ENCODE measurements at regions not wholly inside any gene's neighbourhood (a gene's known extent, or its start where the extent isn't known, plus 50 kb on each side); places are given as distances from the start of the nearest gene placed in this dataset.
A peak's percentile ranks its signal among the peaks of the same experiment; 100 is the strongest.

DNA sequence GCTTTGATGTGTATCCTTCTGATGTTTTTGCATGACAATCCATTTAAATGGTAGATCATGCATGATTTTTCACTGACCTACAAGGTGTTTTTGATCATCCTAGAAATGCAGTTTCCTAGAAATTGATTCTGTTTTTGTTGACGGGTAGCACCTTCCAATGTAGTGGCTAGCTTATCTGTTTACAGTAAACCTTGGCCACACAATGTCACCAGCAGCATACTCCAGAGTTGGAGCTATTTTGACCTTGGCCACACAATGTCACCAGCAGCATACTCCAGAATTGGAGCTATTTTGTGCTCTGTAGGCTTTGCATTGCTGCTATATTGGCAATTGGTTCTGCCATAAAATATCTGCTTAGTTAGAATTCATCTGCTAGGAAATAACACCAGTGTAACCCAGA, 74.6 kb upstream of the NAA20 start:
- H3K9me3 ChIP-seq (ENCODE audit: control insufficient read depth, low read length), result no peaks in the 10 kb centered on the region
- no peak overlapping the region for H2BK5ac ChIP-seq (ENCODE audit: low read depth, low read length, poor library complexity, severe bottlenecking)
- no peak overlapping the region for H3K4ac ChIP-seq (ENCODE audit: low read depth in 1 of 2, low read length in 2 of 2)
- H2BK12ac ChIP-seq (ENCODE audit: low read length in 2 of 2), result no peak overlapping the region
- no peak overlapping the region for H3K18ac ChIP-seq (ENCODE audit: low read depth in 1 of 2, low read length in 2 of 2)
- H2BK120ac ChIP-seq (ENCODE audit: low read depth, low read length), result no peak overlapping the region
- 60% methylated on average over 1 of the region's 1 CpG for WGBS
- H4K8ac ChIP-seq (ENCODE audit: low read length), result no peak overlapping the region
- H3K27ac ChIP-seq (ENCODE audit: low read length, poor library complexity, severe bottlenecking), result no peak overlapping the region
- H2AFZ ChIP-seq (ENCODE audit: low read depth, low read length), result no peak overlapping the region
- H3K23ac ChIP-seq (ENCODE audit: low read length in 2 of 2), result no peak overlapping the region
- peaks cover 10% of the 10 kb centered on the region for H3K4me1 ChIP-seq (ENCODE audit: control insufficient read depth, insufficient read depth, low read depth, low read length)
- peaks cover 20% of the 10 kb centered on the region for H3K79me1 ChIP-seq (replicated peaks; ENCODE audit: low read length, poor library complexity, severe bottlenecking)
- peaks cover 24 to 36% of the 10 kb centered on the region in 2 experiments for H3K36me3 ChIP-seq (ENCODE audit: control insufficient read depth in 1 of 2, insufficient read depth in 2 of 2, low read depth in 1 of 2, low read length in 2 of 2)
- no peak overlapping the region for H2BK15ac ChIP-seq (ENCODE audit: low read depth, poor library complexity, severe bottlenecking)
- no peak overlapping the region for H3K9ac ChIP-seq (ENCODE audit: low read length)
- no peaks in the 10 kb centered on the region for H3K27me3 ChIP-seq (ENCODE audit: control insufficient read depth in 1 of 2, insufficient read depth in 1 of 2, low read length in 2 of 2)
- H3K14ac ChIP-seq (ENCODE audit: low read length in 2 of 2), result no peak overlapping the region
- no peak overlapping the region for H3K4me2 ChIP-seq (ENCODE audit: low read length, poor library complexity, severe bottlenecking)
- H3K4me3 ChIP-seq (ENCODE audit: insufficient read depth in 1 of 2, low read depth in 1 of 2, low read length in 2 of 2), result no peak overlapping the region
- no peak for DNase-seq
- no peak overlapping the region for H2AK5ac ChIP-seq (ENCODE audit: low read length, severe bottlenecking)
- H4K91ac ChIP-seq (ENCODE audit: low read length), result no peak overlapping the region

DNA sequence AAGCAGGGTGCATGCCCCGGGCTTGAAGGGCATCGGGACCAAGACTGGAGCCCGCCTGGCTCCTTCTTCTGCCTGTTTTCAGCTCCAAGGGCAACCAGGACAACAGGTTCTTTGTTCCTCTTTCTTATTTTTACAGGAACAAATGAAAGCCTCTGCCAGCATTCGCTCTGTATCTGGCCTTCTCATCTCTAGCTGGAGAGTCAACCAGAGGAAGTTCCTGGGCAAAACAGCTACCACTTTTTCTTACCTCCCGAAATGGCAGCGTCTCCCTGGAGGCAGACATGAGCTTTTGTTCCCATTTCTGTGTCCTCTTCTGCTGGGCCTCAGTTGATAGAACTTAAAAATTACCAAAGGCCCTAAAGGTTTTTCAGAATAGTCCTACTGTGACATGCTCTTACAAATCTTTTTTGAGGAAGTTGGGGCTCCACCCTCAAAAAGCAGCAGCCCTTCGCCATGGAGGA, 74.1 kb upstream of the NAA20 start:
- Histone ChIP-seq H2BK120ac (ENCODE audit: low read depth, low read length) (no peak overlapping the region), H3K9ac (ENCODE audit: low read length) (no peak overlapping the region), H3K27ac (ENCODE audit: low read length, poor library complexity, severe bottlenecking) (no peak overlapping the region), H3K79me1 (replicated peaks; ENCODE audit: low read length, poor library complexity, severe bottlenecking) (peaks cover 19% of the 10 kb centered on the region), H2AK5ac (ENCODE audit: low read length, severe bottlenecking) (no peak overlapping the region), H3K4me1 (ENCODE audit: control insufficient read depth, insufficient read depth, low read depth, low read length) (peaks cover 10% of the 10 kb centered on the region), H3K18ac (ENCODE audit: low read depth in 1 of 2, low read length in 2 of 2) (no peak overlapping the region), H3K27me3 (ENCODE audit: control insufficient read depth in 1 of 2, insufficient read depth in 1 of 2, low read length in 2 of 2) (no peaks in the 10 kb centered on the region), H3K14ac (ENCODE audit: low read length in 2 of 2) (no peak overlapping the region), H3K23ac (ENCODE audit: low read length in 2 of 2) (no peak overlapping the region), H3K4me3 (ENCODE audit: insufficient read depth in 1 of 2, low read depth in 1 of 2, low read length in 2 of 2) (no peak overlapping the region), H2BK15ac (ENCODE audit: low read depth, poor library complexity, severe bottlenecking) (no peak overlapping the region), H2AFZ (ENCODE audit: low read depth, low read length) (no peak overlapping the region), H4K8ac (ENCODE audit: low read length) (no peak overlapping the region), H2BK12ac (ENCODE audit: low read length in 2 of 2) (peak overlapping the region in 1 of 2 experiments; percentile 69), H3K36me3 (ENCODE audit: control insufficient read depth in 1 of 2, insufficient read depth in 2 of 2, low read depth in 1 of 2, low read length in 2 of 2) (peaks cover 21 to 37% of the 10 kb centered on the region in 2 experiments), H3K4ac (ENCODE audit: low read depth in 1 of 2, low read length in 2 of 2) (no peak overlapping the region), H2BK5ac (ENCODE audit: low read depth, low read length, poor library complexity, severe bottlenecking) (no peak overlapping the region), H3K9me3 (ENCODE audit: control insufficient read depth, low read length) (no peaks in the 10 kb centered on the region), H4K91ac (ENCODE audit: low read length) (no peak overlapping the region), H3K4me2 (ENCODE audit: low read length, poor library complexity, severe bottlenecking) (no peak overlapping the region)
- WGBS, result 99% methylated on average over 6 of the region's 7 CpGs
- no peak for DNase-seq

DNA sequence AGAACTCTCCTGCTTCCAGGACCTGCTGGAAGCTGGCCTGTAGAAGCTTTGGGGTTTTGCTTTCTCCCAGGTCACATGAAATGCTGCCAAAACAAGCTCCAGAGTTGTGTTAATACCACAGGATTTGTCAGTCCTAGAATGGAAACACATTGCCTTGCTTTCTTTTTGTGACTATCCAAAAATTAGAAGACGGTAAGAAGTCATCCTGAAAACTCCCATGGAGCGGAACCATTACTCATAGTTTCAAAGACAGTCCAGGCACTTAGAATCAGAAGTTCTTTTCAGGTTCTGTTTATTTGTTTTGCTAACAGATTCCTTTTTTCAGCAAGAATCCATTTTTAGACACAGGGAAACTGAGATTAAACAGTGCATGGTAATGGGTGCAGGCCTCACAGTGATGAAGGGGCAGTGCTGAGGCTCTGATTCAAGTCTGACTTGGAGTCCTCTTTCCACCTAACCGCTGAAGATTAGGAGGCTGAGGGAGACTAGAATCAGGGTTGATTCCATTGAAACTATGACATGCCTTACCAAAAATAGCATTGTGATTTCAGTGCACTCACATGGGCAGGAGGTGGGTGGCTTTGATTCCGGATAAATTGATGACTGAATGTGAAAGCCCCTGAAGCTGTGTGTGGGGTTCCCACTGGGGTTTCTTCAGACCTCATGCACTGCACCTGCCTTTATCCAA, 72.2 kb upstream of the NAA20 start:
- peak overlapping the region in 1 of 2 experiments; percentile 1 for H3K4me3 ChIP-seq (ENCODE audit: insufficient read depth in 1 of 2, low read depth in 1 of 2, low read length in 2 of 2)
- H2BK5ac ChIP-seq (ENCODE audit: low read depth, low read length, poor library complexity, severe bottlenecking), result no peak overlapping the region
- H3K4me1 ChIP-seq (ENCODE audit: control insufficient read depth, insufficient read depth, low read depth, low read length), result peaks cover 10% of the 10 kb centered on the region
- H3K9ac ChIP-seq (ENCODE audit: low read length), result peak overlapping the region; percentile 80
- no peaks in the 10 kb centered on the region for H3K27me3 ChIP-seq (ENCODE audit: control insufficient read depth in 1 of 2, insufficient read depth in 1 of 2, low read length in 2 of 2)
- no peak overlapping the region for H3K14ac ChIP-seq (ENCODE audit: low read length in 2 of 2)
- no peak overlapping the region for H2AFZ ChIP-seq (ENCODE audit: low read depth, low read length)
- no peak overlapping the region for H2BK12ac ChIP-seq (ENCODE audit: low read length in 2 of 2)
- peaks cover 17 to 47% of the 10 kb centered on the region in 2 experiments for H3K36me3 ChIP-seq (ENCODE audit: control insufficient read depth in 1 of 2, insufficient read depth in 2 of 2, low read depth in 1 of 2, low read length in 2 of 2)
- H3K18ac ChIP-seq (ENCODE audit: low read depth in 1 of 2, low read length in 2 of 2), result no peak overlapping the region
- H3K4ac ChIP-seq (ENCODE audit: low read depth in 1 of 2, low read length in 2 of 2), result no peak overlapping the region
- peaks cover 18% of the 10 kb centered on the region for H3K79me1 ChIP-seq (replicated peaks; ENCODE audit: low read length, poor library complexity, severe bottlenecking)
- no peak overlapping the region for H3K23ac ChIP-seq (ENCODE audit: low read length in 2 of 2)
- WGBS, result 87% methylated on average over 4 of the region's 4 CpGs
- H3K9me3 ChIP-seq (ENCODE audit: control insufficient read depth, low read length), result no peaks in the 10 kb centered on the region
- H2AK5ac ChIP-seq (ENCODE audit: low read length, severe bottlenecking), result peak overlapping the region; percentile 53
- H3K27ac ChIP-seq (ENCODE audit: low read length, poor library complexity, severe bottlenecking), result peak overlapping the region; percentile 33
- DNase-seq, result peak; percentile 72
- no peak overlapping the region for H4K8ac ChIP-seq (ENCODE audit: low read length)
- peak overlapping the region; percentile 1 for H3K4me2 ChIP-seq (ENCODE audit: low read length, poor library complexity, severe bottlenecking)
- no peak overlapping the region for H2BK15ac ChIP-seq (ENCODE audit: low read depth, poor library complexity, severe bottlenecking)
- H4K91ac ChIP-seq (ENCODE audit: low read length), result no peak overlapping the region
- H2BK120ac ChIP-seq (ENCODE audit: low read depth, low read length), result no peak overlapping the region

DNA sequence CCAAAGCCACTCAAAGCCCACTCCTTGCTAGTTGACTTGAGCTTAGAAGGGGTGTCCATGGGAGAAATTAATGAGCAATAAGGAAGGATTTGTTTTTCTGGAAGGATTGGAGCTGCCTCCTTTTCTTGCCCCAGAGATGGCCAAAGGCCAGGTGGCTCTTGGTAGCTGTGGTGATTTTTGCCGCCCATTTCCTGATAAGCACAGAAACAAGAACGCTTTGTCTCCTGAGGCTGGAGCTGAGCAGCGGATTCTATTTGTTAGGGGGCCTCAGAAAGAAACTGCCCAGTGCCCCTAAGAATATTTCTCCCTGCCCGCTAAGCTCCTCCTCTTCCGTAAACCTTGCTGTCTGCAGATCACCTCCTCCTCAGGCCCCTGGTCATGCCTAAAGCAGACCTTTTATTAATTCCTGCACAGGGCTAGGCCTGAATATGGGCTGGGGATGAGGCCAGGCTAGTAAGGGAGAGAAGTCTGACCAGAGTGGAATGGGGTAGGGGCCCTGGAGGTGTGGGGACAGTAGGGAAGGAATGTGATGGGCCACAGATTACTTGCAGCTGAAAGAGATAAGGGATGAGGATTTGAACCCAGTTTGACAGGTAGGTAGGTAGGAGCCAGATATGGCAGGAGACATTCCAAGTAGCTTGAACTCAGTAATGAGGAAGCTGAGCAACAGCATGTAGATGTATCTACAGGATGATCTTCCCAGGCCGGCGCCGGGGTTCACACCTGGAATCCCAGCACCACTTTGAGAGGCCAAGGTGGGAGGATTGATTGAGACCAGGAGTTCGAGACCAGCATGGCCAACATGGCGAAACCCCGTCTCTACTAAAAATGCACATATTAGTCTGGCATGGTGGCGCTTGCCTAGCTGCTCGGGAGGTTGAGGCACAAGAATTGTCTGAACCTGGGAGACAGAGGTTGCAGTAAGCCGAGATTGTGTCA, 71.2 kb upstream of the NAA20 start:
- no peak overlapping the region for H2BK5ac ChIP-seq (ENCODE audit: low read depth, low read length, poor library complexity, severe bottlenecking)
- H3K4me2 ChIP-seq (ENCODE audit: low read length, poor library complexity, severe bottlenecking), result no peak overlapping the region
- H3K23ac ChIP-seq (ENCODE audit: low read length in 2 of 2), result no peak overlapping the region
- H3K4me3 ChIP-seq (ENCODE audit: insufficient read depth in 1 of 2, low read depth in 1 of 2, low read length in 2 of 2), result no peak overlapping the region
- H3K27ac ChIP-seq (ENCODE audit: low read length, poor library complexity, severe bottlenecking), result no peak overlapping the region
- peaks cover 14% of the 10 kb centered on the region for H3K79me1 ChIP-seq (replicated peaks; ENCODE audit: low read length, poor library complexity, severe bottlenecking)
- no peak overlapping the region for H2AFZ ChIP-seq (ENCODE audit: low read depth, low read length)
- no peaks in the 10 kb centered on the region for H3K27me3 ChIP-seq (ENCODE audit: control insufficient read depth in 1 of 2, insufficient read depth in 1 of 2, low read length in 2 of 2)
- H2AK5ac ChIP-seq (ENCODE audit: low read length, severe bottlenecking), result peak overlapping the region; percentile 70
- H4K91ac ChIP-seq (ENCODE audit: low read length), result no peak overlapping the region
- peaks cover 9 to 43% of the 10 kb centered on the region in 2 experiments for H3K36me3 ChIP-seq (ENCODE audit: control insufficient read depth in 1 of 2, insufficient read depth in 2 of 2, low read depth in 1 of 2, low read length in 2 of 2)
- 98% methylated on average over 14 of the region's 14 CpGs for WGBS
- H3K4me1 ChIP-seq (ENCODE audit: control insufficient read depth, insufficient read depth, low read depth, low read length), result peaks cover 10% of the 10 kb centered on the region
- H3K9me3 ChIP-seq (ENCODE audit: control insufficient read depth, low read length), result no peaks in the 10 kb centered on the region
- H3K4ac ChIP-seq (ENCODE audit: low read depth in 1 of 2, low read length in 2 of 2), result peak overlapping the region in 1 of 2 experiments; percentile 24
- peak overlapping the region; percentile 50 for H2BK120ac ChIP-seq (ENCODE audit: low read depth, low read length)
- no peak overlapping the region for H2BK15ac ChIP-seq (ENCODE audit: low read depth, poor library complexity, severe bottlenecking)
- H4K8ac ChIP-seq (ENCODE audit: low read length), result no peak overlapping the region
- peak overlapping the region; percentile 80 for H3K9ac ChIP-seq (ENCODE audit: low read length)
- peak overlapping the region in 1 of 2 experiments; percentile 4 for H3K18ac ChIP-seq (ENCODE audit: low read depth in 1 of 2, low read length in 2 of 2)
- DNase-seq, result no peak
- peak overlapping the region; percentile 15 to 99 for H2BK12ac ChIP-seq (ENCODE audit: low read length in 2 of 2)
- H3K14ac ChIP-seq (ENCODE audit: low read length in 2 of 2), result no peak overlapping the region
